ENCODE measurements at regions not wholly inside any gene's neighbourhood (a gene's known extent, or its start where the extent isn't known, plus 50 kb on each side); places are given as distances from the start of the nearest gene placed in this dataset.
"Not testable (repeated sequence)": the region's sequence is repeated elsewhere in the genome, so short reads cannot be mapped to it uniquely, and the experiment has no call there.

DNA sequence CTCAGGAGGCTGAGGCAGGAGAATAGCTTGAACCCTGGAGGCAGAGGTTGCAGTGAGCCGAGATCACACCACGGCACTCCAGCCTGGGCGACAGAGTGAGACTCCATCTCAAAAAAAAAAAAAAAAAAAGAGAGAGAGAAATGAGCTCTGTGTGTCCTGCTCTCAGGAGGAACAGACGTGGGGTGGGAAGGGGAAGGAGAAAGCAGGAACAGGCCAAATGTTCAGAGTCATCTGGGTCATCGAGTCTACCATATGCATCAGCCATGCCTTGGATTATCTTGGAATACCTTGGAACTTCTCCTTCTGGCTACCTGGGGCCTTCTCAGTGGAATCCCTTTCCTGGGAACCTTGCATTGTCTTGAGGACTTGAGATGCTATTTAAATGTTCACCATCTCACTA is 51.7 kb upstream of the ZFHX3 start:
- TF ChIP-seq, protein P1, sequence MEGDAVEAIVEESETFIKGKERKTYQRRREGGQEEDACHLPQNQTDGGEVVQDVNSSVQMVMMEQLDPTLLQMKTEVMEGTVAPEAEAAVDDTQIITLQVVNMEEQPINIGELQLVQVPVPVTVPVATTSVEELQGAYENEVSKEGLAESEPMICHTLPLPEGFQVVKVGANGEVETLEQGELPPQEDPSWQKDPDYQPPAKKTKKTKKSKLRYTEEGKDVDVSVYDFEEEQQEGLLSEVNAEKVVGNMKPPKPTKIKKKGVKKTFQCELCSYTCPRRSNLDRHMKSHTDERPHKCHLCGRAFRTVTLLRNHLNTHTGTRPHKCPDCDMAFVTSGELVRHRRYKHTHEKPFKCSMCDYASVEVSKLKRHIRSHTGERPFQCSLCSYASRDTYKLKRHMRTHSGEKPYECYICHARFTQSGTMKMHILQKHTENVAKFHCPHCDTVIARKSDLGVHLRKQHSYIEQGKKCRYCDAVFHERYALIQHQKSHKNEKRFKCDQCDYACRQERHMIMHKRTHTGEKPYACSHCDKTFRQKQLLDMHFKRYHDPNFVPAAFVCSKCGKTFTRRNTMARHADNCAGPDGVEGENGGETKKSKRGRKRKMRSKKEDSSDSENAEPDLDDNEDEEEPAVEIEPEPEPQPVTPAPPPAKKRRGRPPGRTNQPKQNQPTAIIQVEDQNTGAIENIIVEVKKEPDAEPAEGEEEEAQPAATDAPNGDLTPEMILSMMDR (IDR thresholded peaks at IDR 0.05; ENCODE audit: low read depth, low read length, poor library complexity, severe bottlenecking) = not testable (repeated sequence)
- TF ChIP-seq EZH2phosphoT487 (IDR thresholded peaks at IDR 0.05; ENCODE audit: borderline replicate concordance, low read length) = not testable (repeated sequence)

Measured in DOHH2 (cell line).